ENCODE measurements at regions not wholly inside any gene's neighbourhood (a gene's known extent, or its start where the extent isn't known, plus 50 kb on each side); places are given as distances from the start of the nearest gene placed in this dataset.
A peak's percentile ranks its signal among the peaks of the same experiment; 100 is the strongest.
"Not testable (repeated sequence)": the region's sequence is repeated elsewhere in the genome, so short reads cannot be mapped to it uniquely, and the experiment has no call there.

DNA sequence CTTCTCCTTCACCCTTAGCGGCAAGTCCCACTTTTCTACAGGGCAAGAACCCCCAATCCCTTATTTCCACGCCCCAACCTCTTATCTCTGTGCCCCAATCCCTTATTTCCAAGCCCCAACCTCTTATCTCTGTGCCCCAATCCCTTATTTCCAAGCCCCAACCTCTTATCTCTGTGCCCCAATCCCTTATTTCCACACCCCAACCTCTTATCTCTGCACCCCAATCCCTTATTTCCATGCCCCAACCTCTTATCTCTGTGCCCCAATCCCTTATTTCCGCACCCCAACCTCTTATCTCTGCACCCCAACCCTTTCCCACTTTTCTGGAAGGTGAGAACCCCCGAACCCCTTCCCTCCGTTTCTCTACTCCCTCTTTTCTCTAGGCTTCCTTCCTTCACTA lies 116.1 kb upstream of the GJE1 start:
- DNase-seq = not testable (repeated sequence)

DNA sequence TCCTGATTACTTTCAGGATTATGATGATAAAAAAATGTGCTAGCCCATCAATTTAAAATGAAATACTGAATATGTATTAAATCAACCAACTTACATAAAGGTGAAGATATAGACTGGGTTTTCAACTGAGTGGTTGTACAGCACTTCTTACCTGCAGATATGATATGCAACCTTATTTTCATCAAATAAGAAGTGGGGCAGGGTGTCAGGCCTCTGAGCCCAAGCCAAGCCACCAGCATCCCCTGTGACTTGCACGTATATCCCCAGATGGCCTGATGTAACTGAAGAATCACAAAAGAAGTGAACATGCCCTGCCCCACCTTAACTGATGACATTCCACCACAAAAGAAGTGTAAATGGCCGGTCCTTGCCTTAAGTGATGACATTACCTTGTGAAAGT lies 117.3 kb upstream of the GJE1 start:
- DNase-seq = not testable (repeated sequence)

DNA sequence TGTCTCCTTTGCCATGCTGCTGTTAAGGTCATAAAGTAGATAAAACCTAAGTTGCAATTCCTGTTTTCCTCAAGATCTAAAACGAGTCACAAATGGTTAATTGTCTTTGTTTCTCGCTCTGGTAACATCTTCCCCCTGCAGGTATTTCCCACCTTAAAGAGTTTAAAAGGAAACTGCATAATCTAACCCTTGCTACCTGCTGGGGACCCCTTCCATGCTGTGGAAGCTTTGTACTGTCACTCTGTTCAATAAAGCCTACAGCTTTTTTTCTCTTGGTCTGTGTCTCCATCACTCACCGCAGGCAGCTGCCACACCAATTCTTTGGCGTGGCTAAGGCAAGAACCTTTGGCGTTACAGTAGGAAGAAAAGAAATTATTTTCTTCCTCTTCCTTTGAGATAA lies 117.7 kb upstream of the GJE1 start:
- DNase-seq = no peak

DNA sequence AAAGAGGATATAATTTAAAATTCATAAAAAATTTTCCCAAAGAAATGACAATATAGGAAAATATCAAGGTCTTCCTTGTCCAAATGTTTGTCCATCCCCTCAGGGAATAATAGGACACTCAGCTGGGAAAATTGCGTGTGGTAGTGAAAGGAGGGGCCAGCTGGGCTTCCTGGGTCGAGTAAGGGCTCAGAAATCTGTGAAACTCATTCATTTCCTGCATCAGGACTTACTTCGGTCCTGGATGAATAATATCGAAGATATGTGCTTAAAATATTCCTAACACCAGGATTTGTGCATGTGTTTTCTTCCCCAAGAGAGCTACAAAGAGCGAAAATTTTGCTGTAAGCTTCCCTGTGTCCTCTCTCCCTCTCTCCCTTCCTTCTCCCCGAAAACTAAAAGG lies 118.2 kb upstream of the GJE1 start:
- no peak for DNase-seq

DNA sequence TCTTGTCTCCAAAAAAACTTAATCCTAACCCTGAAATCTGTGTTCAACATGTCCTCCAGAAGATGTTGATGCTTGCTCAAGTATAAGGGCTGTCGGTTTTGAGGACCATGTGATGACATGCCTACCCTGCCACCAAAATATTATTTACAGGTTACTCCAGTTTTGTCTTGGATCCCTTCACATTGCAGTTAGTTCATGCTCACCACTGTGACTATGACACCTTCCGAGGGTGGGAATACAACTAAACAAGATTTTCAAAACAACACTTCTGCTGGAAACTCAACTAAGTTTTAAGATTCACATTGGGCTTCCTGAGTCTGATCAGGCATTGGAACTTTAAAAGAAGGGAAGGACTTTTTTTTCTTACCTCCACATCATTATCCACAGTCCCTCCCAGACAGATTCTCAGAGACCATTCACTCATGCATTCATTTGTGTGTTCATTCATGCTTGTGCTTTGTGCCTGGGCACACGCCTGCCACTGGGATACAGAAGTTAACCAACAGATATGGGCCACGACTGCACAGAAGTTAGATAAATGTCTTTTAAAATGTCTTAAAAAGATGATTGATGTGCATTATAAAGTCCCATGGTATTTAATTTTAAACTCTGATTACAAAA lies 118.7 kb upstream of the GJE1 start:
- DNase-seq = no peak

DNA sequence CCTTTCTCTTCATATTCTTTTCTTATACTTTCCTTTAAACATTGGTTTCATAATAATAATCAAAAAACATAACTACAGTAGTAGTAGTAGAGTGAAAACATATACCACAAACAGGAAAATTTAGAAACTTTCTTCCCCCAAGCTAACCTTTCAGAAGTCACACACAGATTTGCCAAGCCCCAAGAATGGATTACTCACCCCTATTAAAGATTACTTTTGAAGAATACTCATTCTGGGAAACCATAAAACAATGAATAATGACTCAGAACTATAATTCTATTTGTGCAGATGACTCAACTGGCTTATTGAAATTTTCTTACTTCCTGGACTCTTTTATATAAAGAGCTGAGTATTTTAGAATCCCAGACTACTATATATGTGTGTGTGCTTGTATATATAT lies 119.4 kb upstream of the GJE1 start:
- DNase-seq = no peak

DNA sequence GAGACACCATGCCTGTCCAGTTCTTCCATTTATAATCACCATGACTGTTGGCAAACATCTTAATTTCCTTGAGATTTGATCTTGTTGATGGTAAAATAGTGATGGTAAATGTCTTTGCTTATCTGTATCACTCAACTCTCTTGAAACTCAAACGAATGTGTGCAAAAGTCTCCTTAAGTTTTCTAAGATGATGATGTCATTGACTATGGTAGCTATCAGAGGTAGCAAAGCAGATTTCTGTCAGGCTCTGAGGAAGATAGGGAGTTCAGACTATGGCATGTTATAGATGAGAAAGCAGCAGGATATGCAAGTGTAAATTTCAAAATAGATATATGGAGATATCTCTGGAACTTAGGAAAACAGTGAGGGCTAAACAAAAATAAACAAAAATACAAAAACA lies 121.0 kb upstream of the GJE1 start:
- DNase-seq = no peak

DNA sequence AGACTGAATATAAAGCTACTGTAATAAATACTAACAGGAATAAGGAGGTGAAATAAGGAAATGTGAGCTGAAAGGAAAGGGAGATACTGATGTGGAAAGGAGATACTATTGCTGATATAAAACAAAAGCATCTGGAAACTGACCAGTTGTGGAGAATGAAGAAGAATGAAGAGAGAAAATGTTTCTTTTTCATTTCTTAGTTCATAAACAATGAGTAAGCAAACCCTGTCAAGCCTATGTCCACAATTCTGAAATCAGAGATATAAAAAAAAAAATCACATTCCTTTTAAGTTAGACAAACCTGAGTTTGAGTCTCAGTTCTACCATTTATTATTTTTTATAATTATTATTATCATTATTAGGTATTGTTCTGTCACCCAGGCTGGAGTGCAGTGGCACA lies 121.6 kb upstream of the GJE1 start:
- DNase-seq = no peak

DNA sequence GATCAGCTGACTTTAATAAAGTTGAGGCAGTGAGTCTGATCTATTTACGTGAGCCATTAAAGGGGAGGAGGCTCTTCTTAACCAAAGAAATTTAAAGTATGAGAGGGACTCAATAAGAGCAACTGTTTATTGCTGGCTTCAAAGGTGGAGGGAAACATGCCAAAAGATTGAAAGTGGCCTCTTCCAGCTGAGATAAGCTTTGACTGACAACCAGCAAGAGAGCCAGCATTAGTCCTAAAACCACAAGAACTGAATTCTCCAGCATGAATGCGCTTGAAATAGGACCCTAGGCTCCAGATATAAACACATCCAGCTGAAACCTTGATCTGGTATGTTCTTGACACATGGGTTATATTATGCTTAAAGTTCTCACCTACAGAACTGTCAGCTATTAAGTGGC lies 123.1 kb upstream of the GJE1 start:
- DNase-seq = no peak

DNA sequence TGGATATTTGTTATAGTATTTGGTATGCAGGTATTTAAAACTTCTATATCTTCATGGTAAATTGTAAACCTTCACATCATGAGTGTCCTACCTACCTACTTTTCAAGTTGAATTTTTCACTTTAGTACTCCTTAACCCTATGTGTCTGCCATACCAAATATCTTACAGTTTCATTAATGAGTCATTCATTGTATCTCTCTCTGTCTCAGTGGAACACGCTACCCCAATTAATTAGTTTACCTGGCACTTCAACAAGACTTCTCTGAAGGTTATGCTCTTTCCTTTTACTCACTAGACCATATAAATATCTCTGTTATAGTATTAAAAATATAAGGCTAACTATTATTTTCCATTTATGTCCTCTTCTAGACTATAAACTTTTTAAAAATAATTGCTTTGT lies 123.9 kb upstream of the GJE1 start:
- DNase-seq = no peak

DNA sequence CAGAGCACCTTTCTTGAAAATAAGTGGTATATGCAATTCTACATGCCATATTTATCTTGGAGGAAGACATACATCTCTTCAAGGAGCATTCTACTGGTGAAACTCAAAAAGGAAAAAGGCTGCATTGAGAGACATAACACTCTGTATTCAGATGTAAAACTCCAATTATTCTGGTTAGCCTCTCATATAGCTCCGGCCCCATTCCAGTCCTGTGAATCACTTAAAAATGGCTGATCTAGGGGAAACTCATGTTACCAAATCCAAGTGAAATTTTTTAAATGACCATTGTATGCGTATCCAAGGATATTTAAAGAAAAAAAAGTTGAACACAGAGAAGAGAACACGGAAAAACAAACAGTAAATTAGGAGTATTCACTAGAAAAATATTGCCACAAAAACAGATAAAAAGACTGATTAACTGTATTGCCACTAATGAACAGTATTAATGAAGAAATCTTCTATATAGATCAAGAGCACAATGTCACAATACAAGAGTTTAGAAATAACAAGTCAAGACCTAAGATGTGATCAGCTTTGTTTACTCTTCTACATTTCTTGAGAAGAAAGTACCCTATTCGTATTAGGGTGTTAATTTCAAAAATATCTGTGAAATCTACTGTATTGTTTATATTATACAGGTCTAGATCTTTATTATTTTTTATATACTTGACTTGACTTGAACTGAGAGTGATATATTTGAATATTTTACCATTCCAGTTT lies 124.5 kb upstream of the GJE1 start:
- DNase-seq = no peak

DNA sequence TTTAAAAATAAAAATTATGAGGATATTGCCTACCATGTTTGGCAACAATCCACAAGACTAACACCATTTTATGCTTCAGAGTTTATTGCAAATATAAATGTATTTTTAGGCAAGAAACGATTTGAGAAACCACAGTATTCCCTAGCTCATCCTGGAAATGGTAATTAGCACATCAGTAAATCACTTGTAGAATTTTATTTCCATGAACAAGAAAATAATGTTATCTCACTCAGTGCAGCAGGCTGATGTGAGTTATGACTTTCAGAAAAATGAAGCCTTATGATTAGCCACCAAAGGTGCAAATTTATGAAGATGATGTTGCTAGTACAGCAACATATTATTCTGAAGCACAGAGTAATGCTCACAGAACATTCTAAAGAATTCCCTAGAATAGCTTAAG lies 127.7 kb upstream of the GJE1 start:
- no peak for DNase-seq

DNA sequence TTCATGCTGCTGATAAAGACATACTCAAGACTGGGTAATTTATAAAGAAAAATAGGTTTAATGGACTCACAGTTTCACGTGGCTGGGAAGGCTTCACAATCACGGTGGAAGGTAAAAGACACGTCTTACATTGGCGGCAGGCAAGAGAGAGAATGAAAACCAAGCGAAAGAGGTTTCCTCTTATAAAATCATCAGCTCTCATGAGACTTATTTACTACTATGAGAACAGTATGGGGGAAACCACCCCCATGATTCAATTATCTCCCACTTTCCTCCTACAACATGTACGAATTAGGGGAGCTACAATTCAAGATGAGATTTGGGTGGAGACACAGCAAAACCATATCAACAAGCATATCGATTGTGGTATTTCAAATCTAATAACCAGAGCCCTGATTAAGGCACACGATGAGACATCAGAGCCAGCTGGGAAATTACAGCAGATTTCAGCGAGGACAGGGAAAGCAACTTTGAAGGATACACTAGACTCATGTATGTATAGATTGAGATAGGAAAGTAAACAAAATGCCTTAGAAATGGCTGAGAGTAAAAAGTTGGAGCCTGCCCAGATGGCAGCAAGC lies 129.8 kb upstream of the GJE1 start:
- DNase-seq = no peak

DNA sequence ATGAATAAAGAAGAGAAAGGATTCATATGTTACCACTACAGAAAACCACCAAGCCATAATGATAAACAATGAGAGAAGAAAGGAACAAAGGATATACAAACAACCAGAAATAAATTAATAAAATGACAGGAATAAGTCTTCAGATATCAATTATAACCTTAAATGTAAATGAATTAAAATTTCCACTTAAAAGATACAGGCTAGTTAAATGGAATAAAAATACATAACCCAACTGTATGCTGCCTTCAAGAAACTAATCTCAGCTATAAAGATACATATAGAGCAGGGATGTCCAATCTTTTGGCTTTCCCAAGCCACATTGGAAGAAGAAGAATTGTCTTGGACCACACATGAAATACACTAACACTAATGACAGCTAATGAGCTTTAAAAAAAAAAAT lies 135.9 kb upstream of the GJE1 start:
- no peak for DNase-seq

DNA sequence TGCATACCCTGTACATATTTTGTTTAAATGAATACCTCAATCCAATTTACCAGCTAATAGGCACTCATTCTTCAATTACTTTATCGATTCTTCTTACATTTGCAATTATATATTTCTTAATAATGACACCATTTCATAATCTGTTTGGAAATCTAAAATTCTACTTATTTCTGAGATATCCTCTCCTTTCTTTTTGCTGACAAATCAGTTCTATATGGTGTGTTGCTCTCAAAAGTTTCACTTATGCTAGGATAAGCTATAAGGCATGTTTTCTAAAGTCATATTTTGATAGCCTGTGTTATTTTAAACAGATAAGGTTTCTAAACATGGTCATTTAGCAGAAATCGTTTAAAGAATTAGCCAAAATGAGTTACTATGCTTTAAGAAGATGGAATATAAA lies 140.6 kb upstream of the GJE1 start:
- no peak for DNase-seq

DNA sequence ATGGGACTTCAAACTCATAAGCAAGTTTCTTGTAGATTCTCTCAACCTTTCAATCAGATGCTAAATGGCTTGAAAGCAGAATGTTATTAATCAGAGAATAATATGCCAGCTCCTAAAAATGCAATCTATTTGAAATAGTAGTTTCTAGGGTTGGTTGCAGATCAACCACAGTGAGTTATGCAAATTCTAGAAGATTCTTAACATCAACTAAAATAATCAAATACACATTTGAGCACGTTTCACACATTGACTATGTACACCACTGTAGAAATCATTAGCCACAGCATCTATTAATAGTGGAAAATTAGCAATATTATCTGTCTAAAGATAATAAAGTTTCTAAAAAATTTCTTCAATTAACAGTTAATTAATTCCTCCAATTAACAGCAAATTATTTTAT lies 141.9 kb upstream of the GJE1 start:
- no peak for DNase-seq

DNA sequence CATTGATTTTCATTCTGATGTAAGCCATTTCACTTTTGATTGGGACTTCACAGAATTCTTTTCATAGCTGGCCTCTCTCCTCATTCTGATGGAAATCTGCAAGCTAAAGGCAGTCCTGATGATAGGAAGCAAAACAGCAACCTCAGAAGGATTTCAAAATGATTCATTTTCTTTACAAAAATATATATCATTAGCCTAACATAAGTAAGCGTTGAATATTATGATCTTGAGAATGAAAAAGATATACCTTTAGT lies 143.1 kb upstream of the GJE1 start:
- no peak for DNase-seq

DNA sequence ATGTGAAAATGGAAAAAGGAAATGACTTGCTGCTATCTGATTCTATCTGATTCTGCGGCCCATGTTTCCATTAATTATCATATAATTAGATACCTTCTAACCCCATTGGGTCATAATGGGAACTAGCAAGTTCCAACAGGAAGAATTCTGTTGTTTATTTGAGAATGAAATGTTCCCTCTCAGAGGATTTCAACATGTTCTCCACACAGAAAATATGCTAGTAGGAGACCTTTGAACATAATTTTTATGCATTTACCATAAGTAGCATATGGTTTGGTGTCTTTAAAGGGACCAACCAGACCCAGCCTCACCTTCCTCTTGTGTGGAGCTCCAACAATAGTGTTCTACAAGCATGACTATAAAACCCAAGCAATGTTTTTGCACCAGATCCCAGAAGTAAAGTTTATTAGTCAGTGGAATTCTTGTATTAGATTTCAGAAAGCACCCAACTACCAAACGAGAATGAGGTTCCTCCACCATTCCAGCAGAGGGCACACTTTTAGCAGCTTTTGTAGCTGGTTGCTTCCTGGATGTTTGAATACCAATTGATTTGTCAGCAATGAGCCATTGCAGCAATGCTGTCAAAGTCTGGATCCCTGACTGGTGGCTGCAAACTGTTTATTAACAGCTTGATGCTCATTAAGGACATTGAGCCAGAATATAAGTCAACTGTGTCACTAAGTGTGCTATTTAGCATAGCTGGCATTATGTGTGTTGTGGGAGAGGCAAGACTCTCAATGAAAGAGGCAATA lies 143.6 kb upstream of the GJE1 start:
- DNase-seq = peak; percentile 15

DNA sequence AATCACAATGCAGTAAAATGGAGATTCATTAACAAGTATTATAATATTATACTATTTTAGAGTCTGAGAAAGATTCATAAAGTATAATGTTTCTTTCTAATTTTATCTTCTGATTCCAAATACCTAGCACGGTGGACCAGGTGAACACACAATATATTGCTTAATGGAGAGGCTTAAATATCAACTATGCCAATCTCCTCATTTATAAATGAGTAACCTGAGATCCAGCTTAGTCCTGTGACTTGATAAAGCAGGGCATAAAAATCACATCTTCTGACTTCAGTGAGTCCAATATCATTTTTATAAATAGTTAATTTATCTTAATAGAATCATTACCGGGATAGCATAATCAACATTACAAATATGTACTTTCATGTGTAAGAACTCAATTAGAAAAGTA lies 144.4 kb upstream of the GJE1 start:
- DNase-seq = no peak

DNA sequence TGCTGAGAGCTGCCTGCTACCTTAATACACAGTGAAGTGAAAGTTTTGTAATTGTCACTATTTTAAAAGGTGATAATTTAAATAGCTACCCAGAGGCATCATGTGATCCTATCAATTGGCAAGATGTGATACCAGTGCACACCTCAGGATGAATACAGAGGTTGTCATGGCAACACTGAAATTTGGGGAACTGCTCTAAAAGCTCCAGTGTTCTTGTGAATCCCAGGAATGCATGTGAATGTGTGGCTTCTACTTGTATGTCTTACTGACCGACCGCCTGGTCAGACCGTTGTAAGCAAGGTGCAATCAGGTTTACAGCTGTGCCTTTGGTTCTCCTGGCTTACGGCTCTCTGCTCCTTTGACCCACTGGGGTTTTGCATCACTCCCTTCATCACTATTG lies 146.3 kb upstream of the GJE1 start:
- no peak for DNase-seq

DNA sequence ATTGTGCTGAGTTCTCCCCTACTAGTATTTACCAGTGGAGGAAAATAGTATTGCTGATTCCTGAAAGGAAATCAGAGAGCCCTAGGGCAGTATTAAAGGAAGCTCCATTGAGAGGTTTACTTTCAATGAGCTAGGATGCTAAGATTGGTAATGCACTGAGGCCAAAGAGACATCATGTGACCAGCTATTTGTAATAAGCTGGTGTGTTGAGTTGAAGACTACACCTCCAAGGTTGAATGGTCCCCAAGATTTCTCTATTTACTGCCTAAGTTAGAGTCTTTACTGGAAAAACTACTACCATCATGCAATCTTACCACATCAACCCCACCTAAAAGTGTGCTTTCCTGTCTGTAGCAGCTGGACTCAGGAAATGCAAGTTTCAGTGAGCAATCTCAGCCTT lies 151.5 kb upstream of the GJE1 start:
- DNase-seq = no peak

DNA sequence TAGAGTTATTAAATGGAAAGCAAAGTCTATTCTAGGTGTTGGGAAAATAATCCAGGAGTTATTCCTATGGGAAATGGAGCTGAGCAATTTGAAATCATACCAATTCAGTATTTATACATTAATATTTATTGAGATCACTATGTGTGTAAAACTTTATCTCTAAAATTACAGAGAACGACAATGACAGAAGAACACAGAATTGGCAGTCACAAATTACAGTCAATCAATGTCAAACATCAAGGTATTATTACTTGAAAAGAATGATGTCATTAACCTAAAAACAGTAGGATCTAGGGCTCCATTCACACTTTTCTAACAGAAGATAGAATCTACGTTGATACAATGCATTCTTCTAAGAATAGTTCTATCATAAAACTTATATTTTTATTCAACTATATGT lies 154.9 kb upstream of the GJE1 start:
- DNase-seq = no peak

DNA sequence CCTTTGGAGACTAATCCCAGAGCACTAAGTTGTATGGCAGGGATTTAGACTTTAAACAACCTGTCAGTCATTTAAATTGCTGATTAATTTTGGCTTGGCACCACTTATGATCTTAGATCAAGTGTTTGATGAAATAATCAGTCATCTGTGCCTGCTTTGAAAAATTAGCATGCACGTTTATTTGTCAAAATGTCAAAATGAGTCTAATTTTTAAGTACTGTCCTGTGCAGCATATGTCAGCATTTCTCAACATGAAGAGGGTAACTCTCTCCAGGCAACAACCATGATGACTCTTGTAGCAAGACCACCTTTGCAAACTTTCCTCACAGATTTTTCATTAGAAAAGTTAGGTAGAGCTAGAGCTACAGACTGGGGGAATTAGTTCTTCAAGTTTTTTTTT lies 155.7 kb upstream of the GJE1 start:
- DNase-seq = no peak

DNA sequence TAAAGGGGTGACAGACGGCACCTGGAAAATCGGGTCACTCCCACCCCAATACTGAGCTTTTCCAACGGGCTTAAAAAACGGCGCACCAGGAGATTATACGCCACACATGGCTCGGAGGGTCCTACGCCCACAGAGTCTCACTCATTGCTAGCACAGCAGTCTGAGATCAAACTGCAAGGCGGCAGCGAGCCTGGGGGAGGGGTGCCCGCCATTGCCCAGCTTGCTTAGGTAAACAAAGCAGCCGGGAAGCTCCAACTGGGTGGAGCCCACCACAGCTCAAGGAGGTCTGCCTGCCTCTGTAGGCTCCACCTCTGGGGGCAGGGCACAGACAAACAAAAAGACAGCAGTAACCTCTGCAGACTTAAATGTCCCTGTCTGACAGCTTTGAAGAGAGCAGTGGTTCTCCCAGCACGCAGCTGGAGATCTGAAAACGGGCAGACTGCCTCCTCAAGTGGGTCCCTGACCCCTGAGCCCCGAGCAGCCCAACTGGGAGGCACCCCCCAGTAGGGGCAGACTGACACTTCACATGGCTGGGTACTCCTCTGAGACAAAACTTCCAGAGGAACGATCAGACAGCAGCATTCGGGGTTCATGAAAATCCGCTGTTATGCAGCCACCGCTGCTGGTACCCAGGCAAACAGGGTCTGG lies 162.8 kb upstream of the GJE1 start:
- not testable (repeated sequence) for DNase-seq
